ENCODE measurements at regions not wholly inside any gene's neighbourhood (a gene's known extent, or its start where the extent isn't known, plus 50 kb on each side); places are given as distances from the start of the nearest gene placed in this dataset.

DNA sequence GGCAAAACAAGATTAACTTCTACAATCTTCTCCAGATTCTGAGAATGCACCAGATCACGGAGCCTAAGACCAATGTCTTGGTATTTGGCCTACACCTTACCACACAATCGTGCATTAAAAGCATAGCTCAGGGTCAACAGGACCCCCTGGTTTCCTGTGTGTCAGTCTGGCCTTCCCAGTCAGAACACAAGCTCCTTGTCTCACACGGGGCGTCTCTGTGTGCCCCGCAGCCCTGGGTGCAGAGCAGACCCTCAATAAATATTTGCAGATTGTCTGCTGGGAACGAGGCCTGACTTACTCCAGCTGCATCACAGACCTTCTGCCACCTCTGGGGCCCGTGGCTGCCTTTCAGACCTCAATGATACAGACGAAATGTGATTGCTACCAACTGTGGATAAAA lies 82.5 kb upstream of the CTNNB1 start:
- TF ChIP-seq CTCF (IDR thresholded peaks at IDR 0.05) = no peak
- no peak for TF ChIP-seq POLR2A (IDR thresholded peaks at IDR 0.05)
